ENCODE measurements at regions not wholly inside any gene's neighbourhood (a gene's known extent, or its start where the extent isn't known, plus 50 kb on each side); places are given as distances from the start of the nearest gene placed in this dataset.

GRCh38 chr6:22830463-22830862, 261.1 kb downstream of the HDGFL1 start:
- no peak for TF ChIP-seq CTCF (IDR thresholded peaks at IDR 0.05 in 8 of 11, conservative IDR thresholded peaks at IDR 0.05 in 3 of 11)
- TF ChIP-seq POLR2A (IDR thresholded peaks at IDR 0.05), result no peak
- no peak for TF ChIP-seq POLR2AphosphoS5 (IDR thresholded peaks at IDR 0.05)
